ENCODE measurements at regions not wholly inside any gene's neighbourhood (a gene's known extent, or its start where the extent isn't known, plus 50 kb on each side); places are given as distances from the start of the nearest gene placed in this dataset.

DNA sequence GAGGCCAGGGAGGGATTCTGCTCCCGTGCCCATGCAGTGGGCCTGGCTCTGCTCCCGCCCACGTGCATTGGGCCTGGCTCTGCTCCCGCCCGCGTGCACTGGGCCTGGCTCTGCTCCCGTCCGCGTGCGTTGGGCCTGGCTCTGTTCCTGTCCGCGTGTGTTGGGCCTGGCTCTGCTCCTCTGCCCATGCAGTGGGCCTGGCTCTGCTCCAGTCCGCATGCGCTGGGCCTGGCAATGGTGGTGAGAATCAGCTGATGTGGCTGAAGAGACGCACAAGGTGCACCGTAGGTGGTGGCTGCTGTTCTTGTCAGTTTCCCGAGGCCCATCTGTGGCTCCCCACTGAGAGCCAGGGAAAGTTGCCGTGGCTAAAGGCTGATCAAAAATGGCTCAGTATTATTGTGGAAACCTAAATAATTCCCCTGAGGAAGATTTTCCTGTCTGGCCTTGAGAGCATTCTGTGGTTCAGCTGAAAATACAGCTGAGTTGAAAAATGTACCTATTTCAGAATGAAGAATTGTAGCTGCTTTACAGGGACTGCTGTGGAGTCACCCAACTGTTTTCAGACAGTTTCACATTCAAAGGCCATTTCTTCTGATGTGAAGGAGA, 572.4 kb downstream of the GLRX3 start:
- H3K36me3 ChIP-seq: no peaks in the 10 kb centered on the region
- H3K27ac ChIP-seq: no peak overlapping the region
- in situ Hi-C loops (cut with MboI; ENCODE audit: low pct_ligation_motif_present in 1 of 4, low pct_unique_long_range_greater_than_20kb in 1 of 4, low sequenced_read_pairs in 3 of 4) (no loop called here), intact Hi-C loops (cut with DNase I; ENCODE audit: low total_unique reads) (no loop called here)
- DNase-seq: no peak
- WGBS, 2 donors (ENCODE audit: low coverage in 1 of 2): 87% methylated on average over 17 of the region's 18 CpGs; no CpG with 5 or more reads in 1 of the 2 donors
- no peaks in the 10 kb centered on the region for H3K9me3 ChIP-seq
- TF ChIP-seq POLR2A (IDR thresholded peaks at IDR 0.05) (no peak), POLR2AphosphoS5 (IDR thresholded peaks at IDR 0.05) (no peak), EP300 (IDR thresholded peaks at IDR 0.05; ENCODE audit: low read depth) (no peak)
- TF ChIP-seq, protein P1, sequence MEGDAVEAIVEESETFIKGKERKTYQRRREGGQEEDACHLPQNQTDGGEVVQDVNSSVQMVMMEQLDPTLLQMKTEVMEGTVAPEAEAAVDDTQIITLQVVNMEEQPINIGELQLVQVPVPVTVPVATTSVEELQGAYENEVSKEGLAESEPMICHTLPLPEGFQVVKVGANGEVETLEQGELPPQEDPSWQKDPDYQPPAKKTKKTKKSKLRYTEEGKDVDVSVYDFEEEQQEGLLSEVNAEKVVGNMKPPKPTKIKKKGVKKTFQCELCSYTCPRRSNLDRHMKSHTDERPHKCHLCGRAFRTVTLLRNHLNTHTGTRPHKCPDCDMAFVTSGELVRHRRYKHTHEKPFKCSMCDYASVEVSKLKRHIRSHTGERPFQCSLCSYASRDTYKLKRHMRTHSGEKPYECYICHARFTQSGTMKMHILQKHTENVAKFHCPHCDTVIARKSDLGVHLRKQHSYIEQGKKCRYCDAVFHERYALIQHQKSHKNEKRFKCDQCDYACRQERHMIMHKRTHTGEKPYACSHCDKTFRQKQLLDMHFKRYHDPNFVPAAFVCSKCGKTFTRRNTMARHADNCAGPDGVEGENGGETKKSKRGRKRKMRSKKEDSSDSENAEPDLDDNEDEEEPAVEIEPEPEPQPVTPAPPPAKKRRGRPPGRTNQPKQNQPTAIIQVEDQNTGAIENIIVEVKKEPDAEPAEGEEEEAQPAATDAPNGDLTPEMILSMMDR (IDR thresholded peaks at IDR 0.05): no peak
- no peaks in the 10 kb centered on the region for H3K4me1 ChIP-seq
- H3K4me3 ChIP-seq: no peak overlapping the region
- H3K27me3 ChIP-seq: no peaks in the 10 kb centered on the region

DNA sequence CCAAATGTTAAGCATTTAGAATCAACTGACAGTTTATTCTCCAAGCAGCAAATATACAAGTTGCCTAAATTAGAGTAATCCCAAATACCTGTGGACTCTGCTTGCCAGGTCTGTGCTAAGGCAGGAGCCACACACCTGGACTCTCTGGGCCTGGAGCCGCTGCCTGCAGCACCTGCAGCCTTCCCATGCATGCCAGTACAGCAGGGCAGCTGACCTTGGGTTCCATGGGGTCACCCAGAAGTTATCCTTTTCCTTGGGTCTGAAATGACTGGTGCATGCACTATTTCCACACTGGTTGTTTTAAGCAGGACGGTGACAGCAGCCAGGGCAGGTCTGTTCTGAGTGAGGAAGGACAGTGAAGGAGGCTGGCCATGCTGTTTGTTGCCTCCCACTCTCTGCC, 573.2 kb downstream of the GLRX3 start:
- WGBS, 2 donors (ENCODE audit: low coverage in 1 of 2): 56% methylated on average over 2 of the region's 2 CpGs; no CpG with 5 or more reads in 1 of the 2 donors
- no peaks in the 10 kb centered on the region for H3K36me3 ChIP-seq
- no peaks in the 10 kb centered on the region for H3K9me3 ChIP-seq
- no peak overlapping the region for H3K27ac ChIP-seq
- TF ChIP-seq EP300 (IDR thresholded peaks at IDR 0.05; ENCODE audit: low read depth) (no peak), POLR2AphosphoS5 (IDR thresholded peaks at IDR 0.05) (no peak), POLR2A (IDR thresholded peaks at IDR 0.05) (no peak)
- TF ChIP-seq, protein P1 (IDR thresholded peaks at IDR 0.05): no peak
- in situ Hi-C loops (cut with MboI; ENCODE audit: low pct_ligation_motif_present in 1 of 4, low pct_unique_long_range_greater_than_20kb in 1 of 4, low sequenced_read_pairs in 3 of 4) (no loop called here), intact Hi-C loops (cut with DNase I; ENCODE audit: low total_unique reads) (no loop called here)
- H3K4me3 ChIP-seq: no peak overlapping the region
- H3K27me3 ChIP-seq: no peaks in the 10 kb centered on the region
- no peak for DNase-seq
- H3K4me1 ChIP-seq: no peaks in the 10 kb centered on the region

DNA sequence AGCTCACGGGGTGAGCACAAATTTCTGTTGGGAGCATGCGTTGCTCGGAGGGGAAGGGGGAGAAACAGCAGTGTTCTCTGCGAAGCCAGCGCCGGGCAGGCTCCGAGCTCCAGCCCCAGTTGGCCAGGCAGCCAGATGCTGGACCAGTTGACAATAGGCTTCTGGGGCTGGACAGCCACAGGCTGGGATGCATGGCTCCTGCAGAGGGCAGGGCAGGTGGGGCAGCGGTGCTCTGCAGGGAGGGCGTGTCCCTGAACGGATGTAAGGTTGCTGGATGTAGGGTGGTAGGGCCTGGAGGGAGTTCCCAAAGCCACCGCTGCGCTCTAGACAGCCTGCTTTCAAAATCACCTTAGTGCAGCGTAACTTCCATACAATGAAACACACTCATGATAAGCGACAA, 574.9 kb downstream of the GLRX3 start:
- H3K36me3 ChIP-seq: no peaks in the 10 kb centered on the region
- 83% methylated on average over 14 of the region's 14 CpGs; no CpG with 5 or more reads in 1 of the 2 donors for WGBS, 2 donors (ENCODE audit: low coverage in 1 of 2)
- DNase-seq: no peak
- no peaks in the 10 kb centered on the region for H3K27me3 ChIP-seq
- no peaks in the 10 kb centered on the region for H3K9me3 ChIP-seq
- H3K4me3 ChIP-seq: no peak overlapping the region
- intact Hi-C loops (cut with DNase I; ENCODE audit: low total_unique reads) (no loop called here), in situ Hi-C loops (cut with MboI; ENCODE audit: low pct_ligation_motif_present in 1 of 4, low pct_unique_long_range_greater_than_20kb in 1 of 4, low sequenced_read_pairs in 3 of 4) (no loop called here)
- no peak for TF ChIP-seq EP300 (IDR thresholded peaks at IDR 0.05; ENCODE audit: low read depth)
- TF ChIP-seq, protein P1 (IDR thresholded peaks at IDR 0.05): no peak
- H3K4me1 ChIP-seq: no peaks in the 10 kb centered on the region
- H3K27ac ChIP-seq: no peak overlapping the region

GRCh38 chr10:130713135-130713534, 576.9 kb downstream of the GLRX3 start:
- Histone ChIP-seq H3K27me3 (no peaks in the 10 kb centered on the region), H3K4me1 (no peaks in the 10 kb centered on the region), H3K4me3 (no peak overlapping the region), H3K27ac (no peak overlapping the region), H3K36me3 (no peaks in the 10 kb centered on the region), H3K9me3 (no peaks in the 10 kb centered on the region)
- intact Hi-C loops (cut with DNase I; ENCODE audit: low total_unique reads) (no loop called here), in situ Hi-C loops (cut with MboI; ENCODE audit: low pct_ligation_motif_present in 1 of 4, low pct_unique_long_range_greater_than_20kb in 1 of 4, low sequenced_read_pairs in 3 of 4) (no loop called here)
- TF ChIP-seq POLR2AphosphoS5 (IDR thresholded peaks at IDR 0.05): no peak
- WGBS, 2 donors (ENCODE audit: low coverage in 1 of 2): 62 to 69% methylated on average over 4 of the region's 4 CpGs
- no peak for DNase-seq

DNA sequence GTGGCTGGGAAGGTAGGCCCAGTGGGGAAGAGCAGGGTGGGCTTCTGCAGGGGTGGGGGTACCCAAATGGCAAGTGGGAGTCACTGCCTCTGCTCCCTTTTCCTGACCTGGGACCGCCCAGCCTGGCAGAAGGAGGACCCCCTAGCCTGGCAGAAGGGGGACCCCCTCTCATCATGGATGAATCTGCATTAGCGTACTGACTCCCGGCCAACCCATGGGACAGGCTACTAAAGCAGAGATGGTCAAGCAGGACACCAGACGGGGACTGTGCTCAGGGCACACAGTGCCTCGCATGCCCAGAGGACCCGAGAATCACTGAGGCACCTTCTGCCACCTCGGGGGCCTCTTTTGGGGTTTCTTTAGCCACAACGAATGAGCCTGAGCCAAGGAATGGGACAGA, 577.5 kb downstream of the GLRX3 start:
- no peak overlapping the region for H3K27ac ChIP-seq
- TF ChIP-seq POLR2A (IDR thresholded peaks at IDR 0.05): no peak
- TF ChIP-seq EP300 (IDR thresholded peaks at IDR 0.05; ENCODE audit: low read depth): no peak
- TF ChIP-seq, protein P1 (IDR thresholded peaks at IDR 0.05): no peak
- TF ChIP-seq POLR2AphosphoS5 (IDR thresholded peaks at IDR 0.05): no peak
- no peak for DNase-seq
- no peaks in the 10 kb centered on the region for H3K4me1 ChIP-seq
- no peaks in the 10 kb centered on the region for H3K9me3 ChIP-seq
- H3K4me3 ChIP-seq: no peak overlapping the region
- in situ Hi-C loops (cut with MboI; ENCODE audit: low pct_ligation_motif_present in 1 of 4, low pct_unique_long_range_greater_than_20kb in 1 of 4, low sequenced_read_pairs in 3 of 4): no loop called here
- no peaks in the 10 kb centered on the region for H3K27me3 ChIP-seq
- intact Hi-C loops (cut with DNase I; ENCODE audit: low total_unique reads): no loop called here
- no peaks in the 10 kb centered on the region for H3K36me3 ChIP-seq
- 78% methylated on average over 8 of the region's 8 CpGs; no CpG with 5 or more reads in 1 of the 2 donors for WGBS, 2 donors (ENCODE audit: low coverage in 1 of 2)
